D721Med (cell line): ENCODE measurements at regions not wholly inside any gene's neighbourhood (a gene's known extent, or its start where the extent isn't known, plus 50 kb on each side); places are given as distances from the start of the nearest gene placed in this dataset.

Experiments
- DNase-seq: peaks from one replicate; pipeline ENCODE4 v3.0.0; 2011; ENCODE audit warnings: low spot score; ENCODE audit not compliant: insufficient read length
- FAIRE-seq: peaks from 2 replicates; lab custom pipeline; 2011; peaks lifted over from hg19 to GRCh38; lab: Jason Lieb, UNC
- CTCF ChIP-seq: IDR thresholded peaks from 2 replicates; pipeline ENCODE4 v1.5.1; 2012; ENCODE audit warnings: mild to moderate bottlenecking, control low read depth; ENCODE audit not compliant: insufficient read depth; ENCODE audit errors: missing control alignments

GRCh38 chr2:121881950-121882349 lies 126.5 kb downstream of the TSN start:
- no peak for FAIRE-seq
- TF ChIP-seq CTCF = no peak
- no peak for DNase-seq

- FAIRE-seq (no peak), DNase-seq (no peak)
- no peak for TF ChIP-seq CTCF
These were observed 128.6 kb downstream of the TSN start for GRCh38 chr2:121884078-121884477.

GRCh38 chr2:121884511-121884921 lies 129.1 kb downstream of the TSN start:
- FAIRE-seq = no peak
- TF ChIP-seq CTCF = no peak
- no peak for DNase-seq

- FAIRE-seq (no peak), DNase-seq (no peak)
- no peak for TF ChIP-seq CTCF
These were observed 130.6 kb downstream of the TSN start for GRCh38 chr2:121886059-121886458.

- FAIRE-seq = no peak
- TF ChIP-seq CTCF = no peak
- no peak for DNase-seq
These were observed 132.2 kb downstream of the TSN start for GRCh38 chr2:121887513-121888188.

GRCh38 chr2:121888189-121888557 lies 132.7 kb downstream of the TSN start:
- FAIRE-seq = no peak
- no peak for TF ChIP-seq CTCF
- no peak for DNase-seq

GRCh38 chr2:121890041-121890440 lies 134.6 kb downstream of the TSN start:
- DNase-seq (no peak), FAIRE-seq (no peak)
- no peak for TF ChIP-seq CTCF
